ENCODE measurements at regions not wholly inside any gene's neighbourhood (a gene's known extent, or its start where the extent isn't known, plus 50 kb on each side); places are given as distances from the start of the nearest gene placed in this dataset.

DNA sequence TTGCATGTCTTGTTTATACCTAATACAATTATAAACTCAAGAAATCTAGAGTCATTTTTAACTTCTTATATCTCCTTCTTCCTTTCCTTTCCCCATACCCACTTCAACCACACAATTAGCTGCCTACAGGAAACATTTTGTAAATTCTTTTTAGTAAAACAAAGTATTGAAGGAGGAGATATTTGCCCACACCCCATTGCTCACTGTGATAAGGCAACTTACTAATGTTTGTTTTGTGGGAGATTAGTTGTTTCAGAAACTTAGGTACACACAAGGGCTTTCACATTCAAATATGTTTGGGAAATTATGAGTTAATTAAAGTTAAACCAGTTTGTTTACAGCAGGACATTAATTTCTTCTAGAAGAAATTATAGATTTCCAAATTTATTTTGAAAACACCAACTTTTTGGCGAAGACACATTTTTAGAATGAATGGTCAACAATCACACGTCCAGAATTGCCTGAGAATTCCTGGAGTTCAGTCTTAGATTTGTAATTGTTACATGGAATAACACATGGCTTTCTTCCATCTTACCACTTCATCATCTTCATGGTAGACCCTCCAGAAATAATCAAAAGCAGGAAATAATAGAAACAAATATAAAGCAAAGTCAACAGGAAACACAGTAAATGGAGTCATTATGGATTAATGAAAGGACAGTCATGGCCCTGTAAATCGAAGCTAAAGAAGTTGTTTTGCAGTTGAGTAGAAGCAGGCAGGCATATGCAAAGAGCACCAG is 62.5 kb upstream of the RAB27B start:
- TF ChIP-seq CTCF (IDR thresholded peaks at IDR 0.05): no peak
- H3K27me3 Mint-ChIP-seq (ENCODE audit: low read depth, poor library complexity): peaks cover 5% of the 10 kb centered on the region
- H3K4me1 Mint-ChIP-seq: peaks cover 5% of the 10 kb centered on the region
- DNase-seq: no peak
- no peaks in the 10 kb centered on the region for H3K36me3 Mint-ChIP-seq (ENCODE audit: low read depth)
- no peaks in the 10 kb centered on the region for H3K9me3 Mint-ChIP-seq
- H3K4me3 Mint-ChIP-seq: no peak overlapping the region
- no peak overlapping the region for H3K27ac Mint-ChIP-seq

GRCh38 chr18:54766634-54767033 is 61.6 kb upstream of the RAB27B start:
- H3K4me1 Mint-ChIP-seq: peaks cover 5% of the 10 kb centered on the region

GRCh38 chr18:54767098-54767497 is 61.2 kb upstream of the RAB27B start:
- DNase-seq: no peak
- Mint-ChIP-seq H3K27me3 (ENCODE audit: low read depth, poor library complexity) (peaks cover 5% of the 10 kb centered on the region), H3K9me3 (no peaks in the 10 kb centered on the region), H3K27ac (no peak overlapping the region), H3K36me3 (ENCODE audit: low read depth) (no peaks in the 10 kb centered on the region), H3K4me3 (no peak overlapping the region), H3K4me1 (peaks cover 5% of the 10 kb centered on the region)
- no peak for TF ChIP-seq CTCF (IDR thresholded peaks at IDR 0.05)

More at GRCh38 chr18:54766634-54767033, 61.6 kb upstream of the RAB27B start:
- Mint-ChIP-seq H3K27me3 (ENCODE audit: low read depth, poor library complexity) (peaks cover 5% of the 10 kb centered on the region), H3K4me3 (no peak overlapping the region), H3K27ac (no peak overlapping the region), H3K36me3 (ENCODE audit: low read depth) (no peaks in the 10 kb centered on the region), H3K9me3 (no peaks in the 10 kb centered on the region)
- TF ChIP-seq CTCF (IDR thresholded peaks at IDR 0.05): no peak
- DNase-seq: no peak

DNA sequence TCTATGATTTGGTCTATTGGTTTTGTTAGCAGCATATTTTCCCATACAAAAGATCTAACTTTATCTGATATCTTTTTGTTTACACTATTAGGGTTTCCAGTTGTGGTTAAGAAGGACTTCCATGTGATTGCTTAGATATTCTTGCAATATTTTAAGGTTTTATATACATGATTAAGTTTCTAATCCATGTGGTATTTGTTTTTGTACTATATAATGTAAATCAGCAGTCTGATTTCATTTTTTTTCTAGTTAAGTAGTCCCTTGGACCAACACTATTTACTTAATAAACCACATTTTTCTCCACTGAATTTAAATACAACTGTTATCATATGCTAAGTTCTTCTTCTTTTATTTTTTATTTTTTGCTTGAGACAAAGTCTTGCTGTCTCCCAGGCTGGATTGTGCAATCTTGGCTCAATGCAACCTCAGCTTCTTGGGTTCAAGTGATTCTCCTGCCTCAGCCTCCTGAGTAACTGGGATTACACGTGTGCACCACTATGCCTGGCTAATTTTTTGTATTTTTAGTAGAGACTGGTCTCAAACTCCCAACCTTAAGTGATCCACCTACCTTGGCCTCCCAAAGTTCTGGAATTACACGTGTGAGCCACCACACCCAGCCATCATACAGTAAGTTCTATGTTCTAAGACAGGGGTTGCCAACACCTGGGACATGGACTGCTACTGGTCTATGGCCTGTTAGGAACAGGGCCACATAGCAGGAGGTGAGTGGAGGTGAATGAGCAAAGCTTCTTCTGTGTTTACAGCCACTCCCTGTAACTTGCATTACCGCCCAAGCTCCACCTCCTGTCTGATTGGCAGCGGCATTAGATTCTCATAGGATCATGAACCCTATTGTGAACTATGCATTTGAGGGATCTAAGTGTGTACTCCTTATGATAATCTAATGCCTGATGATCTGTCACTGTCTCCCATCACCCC is 58.5 kb upstream of the RAB27B start:
- no peak for DNase-seq
- H3K27ac Mint-ChIP-seq: no peak overlapping the region
- no peaks in the 10 kb centered on the region for H3K4me1 Mint-ChIP-seq
- H3K9me3 Mint-ChIP-seq: no peaks in the 10 kb centered on the region
- H3K36me3 Mint-ChIP-seq (ENCODE audit: low read depth): no peaks in the 10 kb centered on the region
- peaks cover 5% of the 10 kb centered on the region for H3K27me3 Mint-ChIP-seq (ENCODE audit: low read depth, poor library complexity)
- TF ChIP-seq CTCF (IDR thresholded peaks at IDR 0.05): no peak
- no peak overlapping the region for H3K4me3 Mint-ChIP-seq

DNA sequence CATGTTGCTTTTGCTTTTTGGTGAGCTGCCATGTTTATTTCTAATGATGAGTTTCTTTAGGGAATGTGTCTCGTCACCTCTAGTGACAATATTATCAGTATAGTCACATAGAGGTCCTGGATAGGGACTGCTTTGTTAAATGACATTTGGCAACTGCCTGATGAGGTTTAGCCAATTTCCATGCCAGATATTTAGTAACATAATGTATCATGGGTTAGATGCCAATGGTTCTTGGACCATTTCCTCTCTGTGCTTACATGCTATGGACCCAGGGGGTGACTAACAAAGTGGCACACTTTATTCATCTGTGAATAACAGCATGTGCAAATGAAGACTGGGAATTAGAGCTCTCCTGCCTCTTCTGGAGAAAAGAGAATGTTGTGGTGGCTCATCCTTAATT is 56.2 kb upstream of the RAB27B start:
- TF ChIP-seq CTCF (IDR thresholded peaks at IDR 0.05): no peak
- H3K4me1 Mint-ChIP-seq: peaks cover 3% of the 10 kb centered on the region
- H3K27me3 Mint-ChIP-seq (ENCODE audit: low read depth, poor library complexity): peaks cover 6% of the 10 kb centered on the region
- DNase-seq: no peak
- no peak overlapping the region for H3K27ac Mint-ChIP-seq
- no peaks in the 10 kb centered on the region for H3K9me3 Mint-ChIP-seq
- H3K36me3 Mint-ChIP-seq (ENCODE audit: low read depth): no peaks in the 10 kb centered on the region
- no peak overlapping the region for H3K4me3 Mint-ChIP-seq

Data from nephron progenitor cell (in vitro differentiated cells).